GM13977 (cell line): ENCODE measurements at regions not wholly inside any gene's neighbourhood (a gene's known extent, or its start where the extent isn't known, plus 50 kb on each side); places are given as distances from the start of the nearest gene placed in this dataset.

Experiments
- DNase-seq: peaks from one replicate; pipeline ENCODE4 v3.0.0; 2012; ENCODE audit warnings: low spot score
- in situ Hi-C: fragments of 300-500 bp; cut with MboI; formaldehyde crosslinking; loops from one replicate; pipeline ENCODE4 v1.12.0; 2022; ENCODE audit warnings: low sequenced_read_pairs, low pct_unique_long_range_greater_than_20kb, mixed read lengths, inconsistent platforms; ENCODE audit not compliant: unreplicated experiment
- TF ChIP-seq, protein P1 (sequence below): IDR thresholded peaks from 2 replicates; pipeline ENCODE4 v1.5.1; 2012; ENCODE audit warnings: mild to moderate bottlenecking, control low read depth; ENCODE audit not compliant: insufficient read depth; ENCODE audit errors: extremely low read depth, missing control alignments

DNA sequence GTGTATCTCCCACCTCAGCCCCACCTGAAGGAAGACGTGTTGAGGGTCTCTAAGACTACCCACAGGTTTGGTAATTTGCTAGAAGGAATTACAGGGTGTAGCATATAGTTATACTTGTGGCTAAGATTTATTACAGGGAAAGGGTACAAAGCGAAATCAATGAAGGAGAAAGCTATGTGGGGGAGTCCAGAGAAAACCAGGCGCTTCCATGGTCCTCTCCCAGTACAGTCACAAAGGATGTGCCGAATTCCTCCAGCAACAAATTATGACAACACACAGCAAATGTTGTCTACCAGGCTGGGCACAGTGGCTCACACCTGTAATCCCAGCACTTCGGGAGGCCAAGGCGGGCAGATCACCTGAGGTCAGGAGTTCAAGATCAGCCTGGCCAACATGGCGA, 64.1 kb upstream of the TGM3 start:
- in situ Hi-C loops = no loop called here
- TF ChIP-seq, protein P1, sequence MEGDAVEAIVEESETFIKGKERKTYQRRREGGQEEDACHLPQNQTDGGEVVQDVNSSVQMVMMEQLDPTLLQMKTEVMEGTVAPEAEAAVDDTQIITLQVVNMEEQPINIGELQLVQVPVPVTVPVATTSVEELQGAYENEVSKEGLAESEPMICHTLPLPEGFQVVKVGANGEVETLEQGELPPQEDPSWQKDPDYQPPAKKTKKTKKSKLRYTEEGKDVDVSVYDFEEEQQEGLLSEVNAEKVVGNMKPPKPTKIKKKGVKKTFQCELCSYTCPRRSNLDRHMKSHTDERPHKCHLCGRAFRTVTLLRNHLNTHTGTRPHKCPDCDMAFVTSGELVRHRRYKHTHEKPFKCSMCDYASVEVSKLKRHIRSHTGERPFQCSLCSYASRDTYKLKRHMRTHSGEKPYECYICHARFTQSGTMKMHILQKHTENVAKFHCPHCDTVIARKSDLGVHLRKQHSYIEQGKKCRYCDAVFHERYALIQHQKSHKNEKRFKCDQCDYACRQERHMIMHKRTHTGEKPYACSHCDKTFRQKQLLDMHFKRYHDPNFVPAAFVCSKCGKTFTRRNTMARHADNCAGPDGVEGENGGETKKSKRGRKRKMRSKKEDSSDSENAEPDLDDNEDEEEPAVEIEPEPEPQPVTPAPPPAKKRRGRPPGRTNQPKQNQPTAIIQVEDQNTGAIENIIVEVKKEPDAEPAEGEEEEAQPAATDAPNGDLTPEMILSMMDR = no peak
- no peak for DNase-seq

DNA sequence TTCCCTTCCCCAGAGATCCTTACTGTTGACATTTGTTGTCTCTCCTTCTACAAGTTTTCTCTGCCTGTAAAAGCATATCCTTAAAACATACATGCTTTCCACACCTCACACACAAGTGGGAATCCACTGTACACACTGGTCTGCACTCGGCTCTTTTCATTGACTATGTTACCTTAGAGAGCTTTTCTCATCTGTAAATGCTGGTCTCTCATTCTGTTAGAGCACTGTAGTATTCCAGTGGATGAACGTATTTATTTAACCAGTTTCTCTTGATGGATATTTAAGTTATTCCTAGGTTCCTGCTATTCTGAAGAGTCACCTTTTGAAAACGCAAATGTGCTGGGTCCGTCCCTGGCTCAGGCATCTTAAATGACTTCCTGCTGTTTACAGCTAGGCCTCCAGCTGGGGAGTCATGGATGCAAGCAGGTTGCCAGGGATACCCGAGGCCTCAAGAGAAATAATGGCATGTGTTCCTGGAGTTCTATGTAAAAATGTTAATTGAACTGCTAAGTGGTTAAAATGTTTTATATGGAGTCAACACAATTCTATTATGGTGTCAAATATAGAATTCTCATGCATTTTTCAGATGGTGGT, 61.1 kb upstream of the TGM3 start:
- DNase-seq = no peak
- TF ChIP-seq, protein P1 = no peak
- in situ Hi-C loops = no loop called here

DNA sequence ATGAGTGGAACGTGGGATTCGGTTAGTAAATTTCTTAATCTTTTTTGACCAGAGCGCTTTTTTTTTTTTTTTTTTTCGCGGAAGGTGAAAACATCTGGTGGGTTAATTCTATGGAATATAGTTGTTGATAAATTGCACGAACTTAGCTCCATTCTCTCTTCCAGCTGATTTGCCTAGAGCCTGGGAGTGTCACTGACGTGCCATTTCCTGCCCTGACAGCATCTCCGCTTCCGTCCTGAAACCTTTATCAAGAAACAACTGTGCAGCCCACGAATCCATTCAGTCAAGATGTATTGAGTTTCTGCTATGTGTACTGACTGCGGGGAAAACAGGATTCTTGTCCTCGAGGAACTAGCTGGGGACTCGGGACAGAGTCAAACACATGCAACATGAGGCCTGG, 59.5 kb upstream of the TGM3 start:
- TF ChIP-seq, protein P1 = no peak
- no peak for DNase-seq
- in situ Hi-C loops = no loop called here

DNA sequence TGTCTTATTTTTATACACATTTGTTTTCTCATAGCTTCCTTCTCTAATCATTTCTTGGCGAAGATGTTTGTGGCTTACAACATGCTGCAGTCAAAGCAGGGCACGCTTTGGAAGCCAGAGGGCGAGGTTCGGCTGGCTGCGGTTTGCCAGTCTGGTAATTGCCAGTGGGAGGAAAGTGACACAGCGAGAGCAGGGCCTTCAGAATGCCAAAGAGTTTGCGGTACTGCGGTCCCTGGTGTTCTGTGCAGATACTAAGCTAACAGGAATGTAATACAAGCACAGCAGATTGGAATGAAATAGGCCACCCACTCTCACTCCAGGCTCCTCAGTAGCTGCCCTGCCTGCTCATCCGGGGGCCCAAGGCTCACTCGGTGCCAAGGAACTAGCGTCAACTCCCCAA, 58.7 kb upstream of the TGM3 start:
- in situ Hi-C loops = no loop called here
- no peak for DNase-seq
- TF ChIP-seq, protein P1 = no peak

DNA sequence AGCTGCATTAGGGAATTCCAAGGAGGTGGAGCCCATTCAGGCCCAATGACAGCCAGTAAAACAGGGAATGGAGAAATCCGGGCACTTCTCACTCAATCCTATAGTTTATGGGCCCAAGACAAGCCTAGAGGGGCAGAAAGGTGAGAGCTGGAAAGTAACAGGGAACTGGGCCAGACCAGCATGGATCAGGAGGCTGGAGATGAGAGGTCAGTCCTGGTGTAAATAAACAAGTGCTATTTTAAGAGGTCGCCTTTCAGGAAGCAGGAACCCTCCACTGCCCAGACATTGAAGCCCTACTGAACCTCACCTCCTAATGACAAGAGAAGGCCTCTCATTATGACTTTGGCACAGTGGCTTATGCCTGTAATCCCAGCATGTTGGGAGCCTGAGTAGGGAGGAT, 57.2 kb upstream of the TGM3 start:
- TF ChIP-seq, protein P1 = no peak
- in situ Hi-C loops = no loop called here
- no peak for DNase-seq

DNA sequence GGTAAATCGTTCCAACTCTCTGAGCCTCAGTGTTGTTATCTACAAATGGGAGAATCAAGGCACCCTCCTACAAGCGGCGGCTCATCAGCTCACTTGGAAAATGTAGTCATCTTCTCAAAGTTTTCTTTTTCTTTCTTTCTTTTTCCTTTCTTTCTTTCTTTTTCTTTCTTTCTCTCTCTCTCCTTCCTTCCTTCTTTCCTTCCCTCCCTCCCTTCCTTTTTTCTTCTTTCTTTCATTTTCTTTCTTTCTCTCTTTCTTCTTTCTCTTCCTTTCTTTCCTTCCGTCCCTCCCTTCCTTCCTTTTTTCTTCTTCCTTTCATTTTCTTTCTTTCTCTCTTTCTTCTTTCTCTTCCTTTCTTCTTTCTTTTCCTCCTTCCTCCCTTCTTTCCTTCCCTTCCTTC, 55.0 kb upstream of the TGM3 start:
- TF ChIP-seq, protein P1 = no peak
- in situ Hi-C loops = no loop called here

DNA sequence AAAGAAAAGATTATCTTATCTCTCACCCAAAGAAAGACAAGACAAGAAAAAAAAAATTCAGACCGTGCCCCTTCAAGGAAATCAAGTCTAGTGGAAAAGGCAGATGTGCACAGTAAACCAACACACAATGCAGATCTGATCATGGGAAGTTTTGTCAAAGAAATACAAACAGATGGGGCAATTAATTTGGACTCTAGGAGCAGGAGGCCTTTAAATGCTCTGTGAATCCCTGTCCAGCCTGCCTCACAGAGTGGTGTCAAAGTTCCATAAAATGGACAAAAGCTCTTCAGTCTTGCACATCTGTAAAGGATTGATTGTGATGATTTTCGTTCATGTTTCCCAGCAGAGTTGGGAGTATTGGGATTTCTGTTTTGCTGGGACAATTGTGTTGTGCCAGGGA, 53.1 kb upstream of the TGM3 start:
- DNase-seq = no peak
- in situ Hi-C loops = no loop called here
- TF ChIP-seq, protein P1 = no peak

More for the DNA sequence above, 55.0 kb upstream of the TGM3 start:
- no peak for DNase-seq
